ENCODE measurements at regions not wholly inside any gene's neighbourhood (a gene's known extent, or its start where the extent isn't known, plus 50 kb on each side); places are given as distances from the start of the nearest gene placed in this dataset.

- TF ChIP-seq, protein P1, sequence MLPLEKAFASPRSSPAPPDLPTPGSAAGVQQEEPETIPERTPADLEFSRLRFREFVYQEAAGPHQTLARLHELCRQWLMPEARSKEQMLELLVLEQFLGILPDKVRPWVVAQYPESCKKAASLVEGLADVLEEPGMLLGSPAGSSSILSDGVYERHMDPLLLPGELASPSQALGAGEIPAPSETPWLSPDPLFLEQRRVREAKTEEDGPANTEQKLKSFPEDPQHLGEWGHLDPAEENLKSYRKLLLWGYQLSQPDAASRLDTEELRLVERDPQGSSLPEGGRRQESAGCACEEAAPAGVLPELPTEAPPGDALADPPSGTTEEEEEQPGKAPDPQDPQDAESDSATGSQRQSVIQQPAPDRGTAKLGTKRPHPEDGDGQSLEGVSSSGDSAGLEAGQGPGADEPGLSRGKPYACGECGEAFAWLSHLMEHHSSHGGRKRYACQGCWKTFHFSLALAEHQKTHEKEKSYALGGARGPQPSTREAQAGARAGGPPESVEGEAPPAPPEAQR (tag by site-specific recombination; IDR thresholded peaks at IDR 0.05) = no peak
- no peak for TF ChIP-seq ELK4 (IDR thresholded peaks at IDR 0.05; ENCODE audit: borderline replicate concordance, low read depth, low read length)
- TF ChIP-seq ZNF558 (tag by site-specific recombination; IDR thresholded peaks at IDR 0.05) = 0 out of 2 replicates have a peak, but pooled peaks have one; percentile 4
These were observed 177.7 kb upstream of the SP8 start (continued) for GRCh38 chr7:20964281-20964918.

GRCh38 chr7:20971219-20971618, 184.5 kb upstream of the SP8 start:
- Histone ChIP-seq H3K9me3 (ENCODE audit: control insufficient read depth, insufficient read depth, low read depth, low read length) (no peaks in the 10 kb centered on the region), H3K4me3 (ENCODE audit: low read depth, low read length) (no peak overlapping the region), H3K4me1 (ENCODE audit: control insufficient read depth, insufficient read depth, low read length) (no peaks in the 10 kb centered on the region), H3K36me3 (ENCODE audit: control insufficient read depth in 2 of 2, insufficient read depth in 1 of 2, low read length in 2 of 2) (no peaks in the 10 kb centered on the region), H3K27ac (ENCODE audit: extremely low read depth, low read depth, low read length) (no peak overlapping the region)
- CTCF ChIA-PET = no interaction called here
- no peak for TF ChIP-seq ZNF184 (tag by site-specific recombination; IDR thresholded peaks at IDR 0.05)
- no peak for TF ChIP-seq ZNF776 (tag by site-specific recombination; IDR thresholded peaks at IDR 0.05; ENCODE audit: borderline replicate concordance)
- TF ChIP-seq GLI4 (tag by site-specific recombination; IDR thresholded peaks at IDR 0.05) = no peak
- POLR2A ChIA-PET = no interaction called here

DNA sequence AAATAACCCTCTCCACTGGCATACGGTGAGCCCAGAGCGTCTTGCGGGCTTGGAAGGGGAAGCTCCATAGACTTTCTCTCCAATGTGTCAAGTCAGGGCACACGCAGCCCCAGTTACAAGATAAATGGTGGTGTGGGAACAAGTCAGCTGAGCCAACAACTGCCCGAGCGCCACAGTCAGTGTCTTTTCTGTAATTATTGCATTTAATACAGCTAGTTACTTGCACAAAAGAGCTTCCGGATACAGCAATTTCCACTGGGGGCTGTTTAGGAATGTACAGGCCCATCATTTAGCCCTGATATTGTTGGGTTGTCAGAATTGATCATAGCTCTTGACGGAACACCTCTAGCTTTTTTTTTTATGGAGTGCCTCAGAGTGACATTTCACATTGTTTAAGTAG, 193.5 kb upstream of the SP8 start:
- no peaks in the 10 kb centered on the region for H3K36me3 ChIP-seq (ENCODE audit: control insufficient read depth in 2 of 2, insufficient read depth in 1 of 2, low read length in 2 of 2)
- no peak overlapping the region for H3K4me3 ChIP-seq (ENCODE audit: low read depth, low read length)
- no peaks in the 10 kb centered on the region for H3K9me3 ChIP-seq (ENCODE audit: control insufficient read depth, insufficient read depth, low read depth, low read length)
- ChIA-PET POLR2A (no interaction called here), CTCF (no interaction called here)
- no peaks in the 10 kb centered on the region for H3K4me1 ChIP-seq (ENCODE audit: control insufficient read depth, insufficient read depth, low read length)
- no peak overlapping the region for H3K27ac ChIP-seq (ENCODE audit: extremely low read depth, low read depth, low read length)
- TF ChIP-seq SP2 (tag by site-specific recombination; IDR thresholded peaks at IDR 0.05) (no peak), HOXA7 (CRISPR knock-in tag; IDR thresholded peaks at IDR 0.05; ENCODE audit: borderline replicate concordance) (no peak), ZNF529 (tag by site-specific recombination; IDR thresholded peaks at IDR 0.05; ENCODE audit: insufficient replicate concordance) (no peak), ZNF792 (tag by site-specific recombination; IDR thresholded peaks at IDR 0.05) (no peak)

- TF ChIP-seq ZNF555 (tag by site-specific recombination; conservative IDR thresholded peaks at IDR 0.05) = no peak
- TF ChIP-seq ZNF394 (tag by site-specific recombination; IDR thresholded peaks at IDR 0.05; ENCODE audit: borderline replicate concordance) = no peak
- TF ChIP-seq ZNF132 (tag by site-specific recombination; IDR thresholded peaks at IDR 0.05; ENCODE audit: borderline replicate concordance) = no peak
- no peaks in the 10 kb centered on the region for H3K4me1 ChIP-seq (ENCODE audit: control insufficient read depth, insufficient read depth, low read length)
- CTCF ChIA-PET = no interaction called here
- POLR2A ChIA-PET = no interaction called here
- H3K27ac ChIP-seq (ENCODE audit: extremely low read depth, low read depth, low read length) = no peak overlapping the region
- H3K4me3 ChIP-seq (ENCODE audit: low read depth, low read length) = no peak overlapping the region
- H3K36me3 ChIP-seq (ENCODE audit: control insufficient read depth in 2 of 2, insufficient read depth in 1 of 2, low read length in 2 of 2) = no peaks in the 10 kb centered on the region
- no peaks in the 10 kb centered on the region for H3K9me3 ChIP-seq (ENCODE audit: control insufficient read depth, insufficient read depth, low read depth, low read length)
These were observed 194.1 kb upstream of the SP8 start for GRCh38 chr7:20980668-20981264.

DNA sequence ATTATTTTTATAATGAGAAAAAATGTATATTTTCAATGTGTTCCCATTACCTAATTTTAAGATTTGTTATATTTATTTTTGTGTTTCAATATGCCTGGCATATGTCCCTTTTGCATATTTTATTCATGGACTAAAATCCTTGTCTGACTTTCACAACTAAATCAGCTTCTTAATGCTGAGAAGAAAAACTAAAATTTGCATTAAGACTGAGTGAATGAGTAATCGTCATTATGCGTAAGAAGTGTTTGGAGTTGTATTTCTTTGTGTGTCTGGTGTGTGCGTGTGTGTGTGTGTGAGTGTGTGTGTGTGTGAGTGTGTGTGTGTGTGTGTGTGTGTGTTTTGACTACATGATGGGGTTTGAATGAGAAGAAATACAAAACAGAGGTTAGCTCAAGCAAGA, 201.7 kb upstream of the SP8 start:
- Histone ChIP-seq H3K4me1 (ENCODE audit: control insufficient read depth, insufficient read depth, low read length) (no peaks in the 10 kb centered on the region), H3K9me3 (ENCODE audit: control insufficient read depth, insufficient read depth, low read depth, low read length) (no peaks in the 10 kb centered on the region), H3K27ac (ENCODE audit: extremely low read depth, low read depth, low read length) (no peak overlapping the region), H3K36me3 (ENCODE audit: control insufficient read depth in 2 of 2, insufficient read depth in 1 of 2, low read length in 2 of 2) (no peaks in the 10 kb centered on the region), H3K4me3 (ENCODE audit: low read depth, low read length) (no peak overlapping the region)
- ChIA-PET CTCF (interaction anchor here (0.6 to 1.5 kb wide), 2 partner anchors 16 to 265 kb away, joined by 3 read pairs; no protein-coding TSS in a partner anchor), POLR2A (no interaction called here)
- TF ChIP-seq ZNF302 (tag by site-specific recombination; IDR thresholded peaks at IDR 0.05; ENCODE audit: low read depth) (no peak), PRDM10 (tag by site-specific recombination; IDR thresholded peaks at IDR 0.05) (no peak)
- TF ChIP-seq, protein P2, sequence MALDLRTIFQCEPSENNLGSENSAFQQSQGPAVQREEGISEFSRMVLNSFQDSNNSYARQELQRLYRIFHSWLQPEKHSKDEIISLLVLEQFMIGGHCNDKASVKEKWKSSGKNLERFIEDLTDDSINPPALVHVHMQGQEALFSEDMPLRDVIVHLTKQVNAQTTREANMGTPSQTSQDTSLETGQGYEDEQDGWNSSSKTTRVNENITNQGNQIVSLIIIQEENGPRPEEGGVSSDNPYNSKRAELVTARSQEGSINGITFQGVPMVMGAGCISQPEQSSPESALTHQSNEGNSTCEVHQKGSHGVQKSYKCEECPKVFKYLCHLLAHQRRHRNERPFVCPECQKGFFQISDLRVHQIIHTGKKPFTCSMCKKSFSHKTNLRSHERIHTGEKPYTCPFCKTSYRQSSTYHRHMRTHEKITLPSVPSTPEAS (tag by site-specific recombination; IDR thresholded peaks at IDR 0.05) = peak; percentile 83

All from HEK293 (cell line).